ENCODE measurements at regions not wholly inside any gene's neighbourhood (a gene's known extent, or its start where the extent isn't known, plus 50 kb on each side); places are given as distances from the start of the nearest gene placed in this dataset.
"Not testable (repeated sequence)": the region's sequence is repeated elsewhere in the genome, so short reads cannot be mapped to it uniquely, and the experiment has no call there.

DNA sequence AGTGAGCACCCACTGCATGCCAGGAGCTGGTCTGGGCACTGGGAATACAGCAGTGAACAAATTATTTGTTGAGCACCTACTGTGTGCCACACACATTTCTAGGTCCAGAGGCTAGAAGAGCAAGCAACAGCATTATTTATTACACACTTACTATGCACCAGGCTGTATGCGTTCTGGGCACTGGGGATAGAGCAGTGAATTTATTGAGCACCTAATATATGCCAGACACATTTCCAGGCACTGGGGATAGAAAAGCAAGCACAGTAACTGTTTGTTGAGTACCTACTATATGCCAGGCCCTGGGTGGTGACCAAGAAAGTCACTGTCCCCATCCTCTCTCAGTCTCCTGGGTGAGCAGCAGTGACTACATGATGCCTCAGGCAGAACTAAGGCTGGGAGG lies 107.5 kb upstream of the NCOR2 start:
- no peak for DNase-seq (ENCODE audit: low read depth in 3 of 3)

DNA sequence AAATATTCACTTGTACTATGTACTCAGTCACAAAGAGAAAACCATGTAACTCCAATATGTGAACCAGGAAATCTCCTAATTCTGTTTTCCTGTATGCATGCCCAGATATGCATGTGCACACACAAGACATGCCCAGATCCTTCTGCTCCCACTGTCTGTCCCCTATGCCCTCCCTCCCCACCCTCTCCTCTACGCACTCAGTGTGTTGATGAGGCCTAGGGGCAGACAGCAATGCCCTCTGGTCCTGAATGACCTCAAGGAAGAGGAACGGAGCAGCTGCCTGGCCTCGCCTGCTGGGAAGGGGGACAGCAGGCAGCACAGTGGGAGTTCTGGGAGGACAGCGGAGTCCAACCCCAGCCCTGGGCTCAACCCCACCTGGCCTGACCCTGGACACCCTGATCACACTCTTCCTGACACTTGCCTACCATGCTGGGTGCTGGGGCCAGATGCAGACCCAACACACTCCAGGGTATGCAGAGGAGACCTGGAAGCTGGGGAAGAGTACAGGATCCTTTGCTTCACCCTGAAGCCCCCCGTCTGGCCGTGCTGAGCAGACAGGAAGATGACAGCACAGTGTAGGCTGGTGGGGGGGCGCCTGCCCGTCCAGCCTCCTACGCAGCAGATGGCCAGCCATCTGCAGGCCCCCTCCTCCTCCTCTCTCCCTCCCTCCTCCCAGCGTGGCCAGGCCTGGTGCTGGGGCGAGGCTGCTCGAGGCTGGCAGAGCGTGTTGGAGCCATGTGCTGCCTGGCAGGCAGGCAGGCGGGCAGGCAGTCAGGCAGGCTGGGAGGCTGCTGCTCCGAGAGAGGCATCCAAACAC lies 106.6 kb upstream of the NCOR2 start:
- no peak for DNase-seq (ENCODE audit: low read depth in 3 of 3)

DNA sequence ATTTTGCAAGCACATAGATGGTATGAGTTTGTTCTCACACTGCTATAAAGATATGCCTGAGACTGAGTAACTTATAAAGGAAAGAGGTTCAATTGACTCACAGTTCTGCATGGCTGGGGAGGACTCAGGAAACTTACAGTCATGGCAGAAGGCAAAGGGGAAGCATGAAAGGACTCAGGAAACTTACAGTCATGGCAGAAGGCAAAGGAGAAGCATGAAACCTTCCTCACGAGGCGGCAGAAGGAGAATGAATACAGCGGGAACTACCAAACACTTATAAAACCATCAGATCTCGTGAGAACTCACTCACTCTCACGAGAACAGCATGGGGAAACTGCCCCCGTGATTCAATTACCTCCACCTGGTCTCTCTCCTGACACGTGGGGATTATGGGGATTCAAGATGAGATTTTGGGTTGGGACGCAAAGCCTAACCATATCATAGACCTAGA lies 101.9 kb upstream of the NCOR2 start:
- not testable (repeated sequence) for DNase-seq (ENCODE audit: low read depth in 3 of 3)

DNA sequence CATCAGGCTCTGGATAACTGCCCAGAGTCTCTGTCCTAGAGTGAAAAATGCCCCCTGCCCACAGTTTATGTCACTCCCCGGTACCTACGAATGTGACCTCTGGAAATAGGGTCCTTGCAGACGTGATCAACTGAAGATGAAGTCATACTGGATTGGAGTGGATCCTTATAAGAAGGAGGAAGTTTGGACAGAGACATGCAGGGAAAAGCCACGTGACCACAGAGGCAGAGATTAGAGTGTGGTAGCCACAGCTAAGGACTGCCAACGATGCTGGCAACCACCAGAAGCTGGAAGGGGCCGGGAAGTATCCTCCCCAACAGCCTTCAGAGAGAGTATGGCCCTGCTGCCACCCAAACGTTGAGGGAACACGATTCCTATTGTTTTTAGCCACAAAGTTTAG lies 101.2 kb upstream of the NCOR2 start:
- DNase-seq (ENCODE audit: low read depth in 3 of 3) = no peak

DNA sequence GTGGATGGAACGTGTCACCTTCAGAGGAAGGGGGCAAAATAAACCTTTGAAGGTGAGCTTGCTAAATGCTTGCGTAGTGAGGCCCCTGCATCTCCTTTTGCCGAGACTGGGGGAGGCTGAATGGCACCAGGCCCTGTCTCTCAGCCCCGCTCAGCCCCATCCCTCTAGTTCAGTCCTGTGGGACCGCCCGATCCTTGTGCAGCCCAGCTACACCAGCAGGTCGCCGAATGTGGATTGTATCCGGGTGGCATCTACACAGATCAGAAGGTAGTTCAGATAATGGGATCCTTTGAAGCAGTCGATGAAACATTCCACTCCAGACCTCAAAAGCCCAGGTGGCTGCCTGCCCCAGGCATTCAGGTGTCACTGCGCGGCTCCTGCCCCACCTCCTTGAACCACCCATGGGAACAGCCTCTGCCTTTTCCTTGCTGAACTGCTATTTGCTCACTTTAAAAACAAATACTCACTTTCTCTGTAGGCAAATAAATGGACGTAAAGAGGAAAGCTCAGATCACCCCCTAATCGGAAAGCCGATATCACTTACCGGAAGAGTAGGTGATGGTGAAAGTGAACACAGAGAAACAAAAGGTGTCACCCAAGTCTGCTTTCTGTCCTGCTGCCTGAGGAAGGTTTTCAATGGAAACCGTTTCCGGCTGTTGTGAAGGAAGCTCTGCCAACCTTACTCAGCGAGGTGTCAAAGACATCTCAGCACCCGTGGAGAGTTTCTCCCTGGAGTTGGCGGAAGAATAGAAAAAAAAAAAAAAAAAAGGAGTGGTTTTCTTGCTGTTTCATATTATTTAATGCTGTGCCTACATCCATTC lies 100.3 kb upstream of the NCOR2 start:
- no peak for DNase-seq (ENCODE audit: low read depth in 3 of 3)

DNA sequence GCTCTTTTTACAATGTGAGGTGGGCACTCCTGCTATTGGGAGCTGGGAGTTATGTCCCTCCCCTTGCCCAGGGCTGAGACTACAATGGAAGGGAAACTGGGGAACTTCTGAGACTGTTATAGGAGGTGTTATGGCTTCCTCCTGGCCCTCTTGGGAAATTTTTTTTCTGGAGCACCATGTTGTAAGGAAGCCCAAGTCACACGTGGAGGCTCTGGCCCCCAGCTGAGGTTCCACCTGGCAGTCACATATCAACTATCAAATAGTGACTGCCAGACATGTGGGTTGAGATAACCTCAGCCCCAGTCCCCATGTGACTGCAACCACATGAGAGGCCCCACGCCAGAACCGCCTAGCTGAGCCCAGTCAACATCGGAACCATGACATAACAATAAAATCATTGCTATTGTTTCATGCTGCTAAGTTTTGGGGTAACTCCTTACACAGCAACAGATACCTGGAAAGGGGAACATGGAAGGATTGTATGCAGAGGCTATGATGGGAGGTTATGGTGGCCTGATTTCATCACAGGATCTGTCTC lies 99.4 kb upstream of the NCOR2 start:
- no peak for DNase-seq (ENCODE audit: low read depth in 3 of 3)

DNA sequence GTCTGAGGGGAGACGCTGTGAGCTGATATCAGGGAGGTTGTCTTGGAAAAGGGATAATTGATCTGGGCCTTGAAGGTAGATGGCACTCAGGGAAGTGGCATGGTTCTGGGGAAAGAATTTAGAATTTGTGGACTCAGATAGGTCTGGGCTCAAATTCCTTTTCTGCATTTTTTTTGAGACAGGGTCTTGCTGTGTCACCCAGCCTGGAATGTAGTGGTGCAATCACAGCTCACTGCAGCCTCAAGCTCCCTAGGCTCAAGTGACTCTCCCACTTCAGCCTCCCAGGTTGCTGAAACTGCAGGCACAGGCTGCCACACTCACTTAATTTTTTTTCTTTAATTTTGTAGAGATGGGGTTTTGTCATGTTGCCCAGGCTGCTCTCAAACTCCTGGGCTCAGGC lies 98.1 kb upstream of the NCOR2 start:
- DNase-seq (ENCODE audit: low read depth in 3 of 3) = no peak

DNA sequence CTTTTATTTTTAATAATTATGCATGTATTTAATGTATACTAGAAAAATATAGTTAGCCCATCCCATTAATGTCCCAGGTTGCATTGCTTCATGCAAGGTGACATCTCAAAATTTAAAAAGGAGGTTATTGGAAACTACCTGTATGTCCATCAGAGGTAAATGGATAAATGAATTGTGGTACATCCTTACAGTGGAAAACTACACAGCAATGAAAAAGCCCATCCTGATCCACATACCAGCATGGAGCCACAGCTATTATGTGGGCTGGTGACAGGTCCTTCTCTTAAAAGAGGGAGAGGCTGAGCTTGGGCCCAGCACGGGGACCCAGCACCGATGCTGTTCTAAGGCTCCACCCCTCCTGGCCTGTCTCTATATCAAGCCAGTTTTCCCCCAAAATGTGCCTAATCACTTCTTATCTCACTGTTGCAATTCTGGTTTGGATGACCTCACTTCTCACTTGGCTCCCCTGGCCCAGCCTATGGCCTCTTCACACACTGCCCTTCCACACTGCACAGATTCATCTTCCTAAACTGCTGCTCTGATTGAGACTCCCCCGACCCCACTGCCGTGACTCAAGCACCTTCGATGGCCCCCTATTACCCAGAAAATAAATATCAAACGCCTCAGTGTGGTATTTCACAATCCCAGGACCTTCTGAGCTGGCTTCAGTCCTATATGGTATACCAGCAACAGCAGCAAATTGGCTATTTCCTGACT lies 97.1 kb upstream of the NCOR2 start:
- no peak for DNase-seq (ENCODE audit: low read depth in 3 of 3)

DNA sequence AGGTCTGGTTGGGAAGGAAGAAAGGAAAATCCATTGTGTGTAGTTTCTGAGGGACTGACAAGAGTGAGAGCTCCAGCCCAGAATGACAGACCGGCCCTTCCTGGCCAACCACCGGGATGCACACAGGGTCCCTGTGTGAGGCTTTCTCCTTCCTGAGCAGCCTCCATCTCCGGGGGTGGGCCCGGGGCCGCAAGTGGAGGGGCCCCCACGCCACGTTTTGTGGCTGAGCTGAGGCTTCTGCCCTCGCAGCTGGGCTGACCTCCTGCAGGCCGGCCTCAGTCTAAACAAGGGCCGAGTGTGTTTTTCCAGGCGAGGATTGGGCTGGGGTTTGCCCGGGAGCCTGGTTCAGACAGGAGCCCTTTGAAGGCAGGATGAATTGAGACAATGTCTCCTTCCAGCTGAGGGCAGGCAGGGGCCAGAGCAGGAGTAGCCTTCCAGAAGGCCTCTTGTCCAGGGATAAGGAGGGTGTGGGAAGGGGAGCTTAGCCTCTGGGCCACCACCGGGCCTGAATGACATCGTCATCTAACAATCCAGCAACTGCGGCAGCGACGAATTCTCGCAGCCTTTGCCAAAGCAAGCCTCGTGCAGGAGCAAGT lies 96.5 kb upstream of the NCOR2 start:
- no peak for DNase-seq (ENCODE audit: low read depth in 3 of 3)

DNA sequence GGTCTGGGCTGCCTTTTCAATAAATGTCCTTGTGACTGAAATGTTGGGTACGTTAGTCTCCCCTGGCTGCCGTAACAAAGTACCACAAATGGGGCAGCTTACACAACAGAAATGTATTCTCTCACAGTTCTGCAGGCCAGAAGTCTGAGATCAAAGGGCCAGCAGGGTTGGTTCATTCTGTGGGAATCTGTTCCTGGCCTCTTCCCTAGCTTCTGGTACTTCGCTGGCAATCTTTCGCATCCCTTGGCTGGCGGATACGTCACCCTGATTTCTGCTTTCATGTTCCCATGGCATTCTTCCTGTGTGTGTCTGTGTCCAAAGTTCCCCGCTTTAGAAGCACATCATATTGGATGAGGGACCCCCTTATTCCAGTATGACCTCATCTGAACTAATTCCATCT lies 95.8 kb upstream of the NCOR2 start:
- no peak for DNase-seq (ENCODE audit: low read depth in 3 of 3)

DNA sequence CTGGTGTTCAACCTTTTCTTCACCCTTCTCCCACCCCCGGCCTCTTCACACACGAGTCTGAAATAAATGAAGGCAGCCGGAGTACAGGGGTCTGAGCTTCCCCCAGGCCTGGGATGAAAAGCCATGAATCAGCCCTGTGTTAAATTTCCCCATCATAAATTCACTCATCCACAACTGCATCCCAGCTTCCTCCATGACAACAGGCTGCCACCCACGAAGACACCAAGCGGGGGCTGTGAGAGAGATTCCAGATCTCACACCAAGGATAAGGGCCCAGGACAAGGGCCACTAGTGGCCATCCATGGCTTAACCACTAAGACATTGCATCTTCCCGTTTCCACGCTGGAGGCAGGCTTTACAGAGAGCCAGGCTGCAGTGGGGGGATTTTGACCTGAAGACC lies 93.9 kb upstream of the NCOR2 start:
- DNase-seq (ENCODE audit: low read depth in 3 of 3) = no peak

DNA sequence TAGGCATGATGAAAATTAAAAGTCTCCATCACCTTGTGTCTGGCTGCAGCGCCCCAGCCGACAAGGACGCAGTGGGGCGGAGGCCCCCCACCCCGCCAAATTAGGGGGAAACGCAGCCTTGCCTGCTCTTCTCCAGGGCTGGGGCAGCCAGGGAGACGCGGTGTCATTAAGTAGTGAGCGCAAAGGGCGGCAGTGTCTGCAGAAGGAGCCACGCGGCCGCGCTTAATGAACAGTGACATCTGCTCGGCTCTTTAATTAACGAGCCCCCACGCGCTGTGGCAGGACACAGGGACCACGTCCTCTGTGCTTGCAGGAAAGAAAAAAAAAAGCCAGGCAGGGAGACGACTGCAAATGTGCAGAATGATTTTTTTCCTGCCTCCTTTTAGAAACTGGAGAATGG lies 93.4 kb upstream of the NCOR2 start:
- no peak for DNase-seq (ENCODE audit: low read depth in 3 of 3)

DNA sequence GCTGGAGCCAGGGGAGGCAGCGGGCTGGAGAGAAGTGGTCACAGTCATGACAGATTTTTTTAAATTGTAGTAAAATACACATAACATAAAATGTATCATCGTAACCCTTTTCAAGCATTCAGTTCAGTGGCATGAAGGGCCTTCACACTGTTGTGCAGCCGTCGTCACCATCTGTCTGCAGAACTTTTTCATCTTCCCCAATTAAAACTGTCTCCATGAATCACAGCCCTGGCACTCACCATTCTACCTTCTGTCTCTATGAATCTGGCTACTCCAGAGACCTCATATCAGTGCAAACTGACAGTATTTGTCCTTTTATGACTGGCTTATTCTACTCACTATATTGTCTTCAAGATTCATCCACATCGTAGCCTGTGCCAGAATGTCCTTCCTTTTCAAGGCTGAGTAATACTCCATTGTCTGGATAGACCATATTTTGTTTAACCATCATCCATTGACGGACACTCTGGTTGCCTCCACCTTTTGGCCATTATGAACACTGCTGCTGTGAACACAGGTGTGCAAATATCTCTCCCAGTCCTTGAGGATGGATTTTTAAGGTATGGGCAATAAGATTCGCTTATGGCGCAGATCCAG lies 91.5 kb upstream of the NCOR2 start:
- no peak for DNase-seq (ENCODE audit: low read depth in 3 of 3)

DNA sequence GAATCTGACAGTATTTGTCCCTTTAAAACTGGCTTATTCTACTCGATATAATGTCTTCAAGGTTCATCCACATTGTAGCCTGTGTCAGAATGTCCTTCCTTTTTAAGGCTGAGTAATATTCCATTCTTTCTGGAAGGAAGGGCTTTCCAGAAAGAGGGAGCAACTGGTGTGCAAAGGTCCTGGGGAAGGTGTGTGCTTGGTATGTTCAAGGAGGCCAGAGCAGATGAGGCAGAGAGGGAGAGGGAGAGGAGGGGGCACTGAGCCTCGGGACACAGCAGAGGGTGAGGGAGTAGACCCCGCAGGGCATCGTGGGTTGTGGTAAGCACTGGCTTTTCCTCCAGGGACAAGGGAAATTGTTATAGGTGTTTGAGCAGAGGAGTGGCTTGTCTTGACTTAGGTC lies 90.9 kb upstream of the NCOR2 start:
- no peak for DNase-seq (ENCODE audit: low read depth in 3 of 3)

DNA sequence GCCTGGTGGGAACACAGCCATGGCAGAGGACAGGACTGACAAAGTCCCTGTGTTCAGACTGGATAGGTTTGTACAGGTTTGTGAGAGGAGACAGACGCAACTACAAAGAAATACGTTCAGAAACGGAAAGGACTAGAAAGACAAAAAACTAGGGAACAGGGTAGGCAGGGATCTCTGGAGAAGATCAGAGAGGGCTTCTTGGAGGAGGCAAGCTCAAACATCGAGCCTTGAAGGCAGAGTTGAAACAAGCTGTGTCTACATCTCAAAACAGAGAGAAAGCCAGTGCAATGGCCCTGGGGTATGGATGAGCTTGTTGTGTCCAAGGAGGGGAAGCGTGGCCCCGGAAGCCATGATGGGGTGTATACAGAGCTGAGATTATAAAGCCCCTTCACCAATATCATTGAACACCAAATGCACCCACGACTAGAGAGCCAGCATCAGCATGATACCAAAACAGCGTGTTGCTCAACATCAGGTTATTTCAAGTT lies 89.6 kb upstream of the NCOR2 start:
- no peak for DNase-seq (ENCODE audit: low read depth in 3 of 3)

DNA sequence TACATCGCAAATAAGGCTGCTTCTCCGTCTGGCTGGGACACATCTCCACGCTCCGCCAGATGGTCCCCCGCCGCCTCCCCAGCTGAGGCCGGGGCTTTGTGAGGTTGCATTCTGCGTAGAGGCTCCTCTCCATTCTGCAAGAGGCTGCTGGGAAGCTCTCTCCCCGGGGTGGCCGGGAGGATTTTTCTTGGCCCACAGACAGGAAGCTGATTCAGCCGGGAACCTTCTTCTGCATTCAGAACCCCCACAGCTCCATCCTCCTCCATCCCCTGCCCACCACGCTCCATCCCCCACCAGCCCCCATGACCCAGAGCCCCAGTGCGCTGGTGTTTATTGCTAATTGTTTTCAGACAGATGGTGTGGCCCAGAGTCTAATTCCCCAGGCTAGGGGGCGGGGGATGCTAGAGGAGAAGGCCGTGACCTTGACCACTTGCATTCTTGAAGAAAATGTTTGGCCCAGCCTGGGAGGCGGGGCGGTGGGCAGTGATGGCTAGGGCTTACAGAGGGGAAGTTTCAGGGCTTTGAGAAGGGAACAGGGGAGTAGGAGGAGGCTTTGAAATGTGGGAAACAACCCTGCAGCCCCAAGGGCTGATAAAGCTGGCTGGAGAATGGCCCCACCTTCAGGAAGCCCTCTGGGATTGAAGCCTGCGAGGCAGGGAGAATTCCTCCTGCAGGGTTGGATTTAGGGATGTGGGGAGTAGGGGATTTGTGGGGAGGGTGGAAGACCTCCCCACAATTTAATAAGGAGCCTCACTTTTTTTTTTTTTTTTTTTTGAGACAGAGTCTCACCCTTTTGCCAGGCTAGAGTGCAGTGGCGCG lies 88.5 kb upstream of the NCOR2 start:
- DNase-seq (ENCODE audit: low read depth in 3 of 3) = no peak

DNA sequence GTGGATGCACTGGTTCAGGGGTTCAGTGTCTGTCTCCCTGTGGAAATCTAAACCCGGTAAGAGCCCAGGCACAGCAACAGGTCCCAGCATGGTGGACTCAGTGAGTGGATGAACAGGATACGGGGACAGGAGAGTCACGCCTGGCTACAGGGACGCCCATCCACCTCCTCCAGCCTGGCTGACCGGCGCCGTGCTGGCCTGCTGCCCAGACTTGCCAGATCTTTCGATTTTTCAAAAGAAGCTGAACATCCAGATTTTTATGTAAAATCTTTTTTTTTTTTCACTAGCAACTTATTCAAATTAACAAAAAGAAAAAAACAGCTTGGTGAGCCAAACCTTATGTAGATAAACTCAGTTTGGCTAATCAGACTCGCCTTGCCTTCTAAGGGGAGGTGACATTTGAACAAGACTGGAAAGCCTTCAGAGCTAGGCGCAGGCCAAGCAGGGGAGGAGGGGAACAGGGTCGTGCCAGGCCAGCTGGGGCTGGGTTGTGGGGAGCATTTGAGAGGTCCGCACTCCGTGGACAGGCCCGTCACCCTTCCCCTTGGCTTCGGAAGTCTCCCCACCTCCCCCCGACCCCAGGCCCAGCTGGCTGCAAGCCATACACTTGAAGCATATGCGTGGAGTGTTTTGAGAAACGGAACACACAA lies 87.8 kb upstream of the NCOR2 start:
- DNase-seq (ENCODE audit: low read depth in 3 of 3) = no peak

DNA sequence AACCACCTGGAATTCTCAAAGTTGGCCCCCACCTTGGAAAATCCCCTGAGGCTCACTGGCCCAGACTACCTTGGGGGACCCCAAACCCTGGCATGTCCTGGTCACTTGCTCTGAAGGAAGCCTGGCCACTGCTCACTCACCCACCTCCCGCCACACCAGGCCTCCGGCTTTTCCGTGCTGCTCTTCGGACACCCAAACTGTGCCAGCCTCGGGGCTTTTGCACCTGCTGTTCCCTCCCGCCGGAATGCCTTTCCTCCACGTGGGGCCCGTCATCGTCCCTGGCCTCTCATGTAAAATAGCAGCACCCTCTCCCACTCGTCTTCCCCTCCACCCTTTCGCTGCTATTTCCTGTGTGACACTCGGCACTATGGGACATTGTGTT lies 87.2 kb upstream of the NCOR2 start:
- DNase-seq (ENCODE audit: low read depth in 3 of 3) = no peak

DNA sequence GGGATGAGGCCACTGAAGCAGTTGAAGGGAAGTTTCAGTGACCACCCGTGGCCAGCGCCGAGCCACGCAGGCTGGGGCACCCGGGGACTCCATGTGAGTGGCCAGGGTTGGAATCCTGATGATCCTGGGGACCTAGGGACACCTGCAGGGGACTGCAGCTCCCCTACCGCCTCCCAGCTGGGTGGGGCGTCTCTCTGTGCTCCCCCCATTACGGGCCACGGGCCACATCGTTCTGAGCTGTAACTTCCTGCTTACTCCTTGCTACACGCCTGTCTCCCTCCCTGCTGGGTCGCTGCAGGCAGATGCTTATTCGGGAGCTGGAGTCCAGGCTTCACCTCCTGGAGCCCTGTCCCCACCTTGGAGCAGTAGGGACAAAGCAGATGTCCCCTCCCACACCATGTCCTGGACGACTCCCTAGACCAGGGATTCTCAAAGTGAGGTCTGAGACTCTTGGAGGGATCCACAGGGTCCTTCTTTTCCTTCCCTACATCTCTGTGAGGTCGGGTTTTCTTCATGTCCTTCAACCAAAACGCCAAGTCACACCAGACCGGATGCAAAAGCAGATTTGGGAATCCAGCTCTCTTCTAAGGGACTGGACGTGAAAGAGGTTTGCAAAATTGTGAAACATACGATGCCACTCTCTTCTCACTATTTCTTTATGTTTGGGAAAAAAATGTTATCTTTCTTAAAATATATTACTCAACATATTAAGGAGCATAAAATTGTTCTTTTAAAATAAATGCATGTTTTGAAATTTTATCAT lies 85.9 kb upstream of the NCOR2 start:
- no peak for DNase-seq (ENCODE audit: low read depth in 3 of 3)
